ENCODE measurements at regions not wholly inside any gene's neighbourhood (a gene's known extent, or its start where the extent isn't known, plus 50 kb on each side); places are given as distances from the start of the nearest gene placed in this dataset.
"Not testable (repeated sequence)": the region's sequence is repeated elsewhere in the genome, so short reads cannot be mapped to it uniquely, and the experiment has no call there.

GRCh38 chr7:68195642-68196041, 1199.0 kb downstream of the TYW1 start:
- not testable (repeated sequence) for TF ChIP-seq EZH2 (IDR thresholded peaks at IDR 0.05; ENCODE audit: insufficient read depth, poor library complexity, severe bottlenecking); EZH2phosphoT487 (IDR thresholded peaks at IDR 0.05; ENCODE audit: insufficient read depth, low read depth)

Measured in GM23248 (cell line).